ENCODE measurements at regions not wholly inside any gene's neighbourhood (a gene's known extent, or its start where the extent isn't known, plus 50 kb on each side); places are given as distances from the start of the nearest gene placed in this dataset.

DNA sequence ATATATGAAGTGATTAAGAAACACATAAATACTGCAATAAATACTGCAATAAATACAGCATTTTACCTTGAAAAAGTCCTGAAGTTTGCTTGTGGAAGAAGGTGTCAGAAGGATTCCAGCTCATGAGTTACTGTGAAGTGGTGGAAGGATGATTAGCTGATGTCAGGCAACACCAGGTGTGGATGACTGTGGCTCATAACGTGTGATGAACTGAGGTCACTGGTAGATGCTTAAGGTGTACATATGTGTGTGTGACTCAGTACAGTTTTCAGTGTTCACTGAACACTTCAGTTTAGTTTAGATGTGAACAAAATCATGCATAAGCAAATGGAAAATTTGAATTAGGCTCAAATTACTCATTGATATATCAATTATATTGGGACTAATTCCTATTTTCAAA lies 1045.0 kb downstream of the NTRK3 start:
- TF ChIP-seq, protein P1, sequence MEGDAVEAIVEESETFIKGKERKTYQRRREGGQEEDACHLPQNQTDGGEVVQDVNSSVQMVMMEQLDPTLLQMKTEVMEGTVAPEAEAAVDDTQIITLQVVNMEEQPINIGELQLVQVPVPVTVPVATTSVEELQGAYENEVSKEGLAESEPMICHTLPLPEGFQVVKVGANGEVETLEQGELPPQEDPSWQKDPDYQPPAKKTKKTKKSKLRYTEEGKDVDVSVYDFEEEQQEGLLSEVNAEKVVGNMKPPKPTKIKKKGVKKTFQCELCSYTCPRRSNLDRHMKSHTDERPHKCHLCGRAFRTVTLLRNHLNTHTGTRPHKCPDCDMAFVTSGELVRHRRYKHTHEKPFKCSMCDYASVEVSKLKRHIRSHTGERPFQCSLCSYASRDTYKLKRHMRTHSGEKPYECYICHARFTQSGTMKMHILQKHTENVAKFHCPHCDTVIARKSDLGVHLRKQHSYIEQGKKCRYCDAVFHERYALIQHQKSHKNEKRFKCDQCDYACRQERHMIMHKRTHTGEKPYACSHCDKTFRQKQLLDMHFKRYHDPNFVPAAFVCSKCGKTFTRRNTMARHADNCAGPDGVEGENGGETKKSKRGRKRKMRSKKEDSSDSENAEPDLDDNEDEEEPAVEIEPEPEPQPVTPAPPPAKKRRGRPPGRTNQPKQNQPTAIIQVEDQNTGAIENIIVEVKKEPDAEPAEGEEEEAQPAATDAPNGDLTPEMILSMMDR (conservative IDR thresholded peaks at IDR 0.05) = no peak
- no peak for TF ChIP-seq EZH2 (IDR thresholded peaks at IDR 0.05; ENCODE audit: low read depth)

All from PC-9 (cell line).